Astrocyte (in vitro differentiated cells and primary cell): ENCODE measurements at regions not wholly inside any gene's neighbourhood (a gene's known extent, or its start where the extent isn't known, plus 50 kb on each side); places are given as distances from the start of the nearest gene placed in this dataset.

Experiments used
- DNase-seq: peaks from one replicate; pipeline ENCODE4 v3.0.0-alpha.2; 2010; ENCODE audit warnings: low read depth
- FAIRE-seq: peaks from 2 replicates; lab custom pipeline; 2011; peaks lifted over from hg19 to GRCh38; lab: Jason Lieb, UNC
- H2AFZ ChIP-seq: 2 replicates; pipeline ENCODE4 v1.6.0; 2012; ENCODE audit warnings: low read depth, low read length, inconsistent platforms
- H3K27ac ChIP-seq: 2 replicates; pipeline ENCODE4 v1.5.1; 2011; ENCODE audit warnings: low read depth, low read length, inconsistent platforms
- H3K27me3 ChIP-seq: 2 replicates; pipeline ENCODE4 v1.6.0; 2011; ENCODE audit warnings: low read length, inconsistent platforms; ENCODE audit not compliant: insufficient read depth
- H3K36me3 ChIP-seq: 2 replicates; pipeline ENCODE4 v1.5.1; 2011; ENCODE audit warnings: low read length, inconsistent platforms; ENCODE audit not compliant: insufficient read depth
- H3K4me1 ChIP-seq: 2 replicates; pipeline ENCODE4 v1.5.1; 2011; ENCODE audit warnings: low read length, inconsistent platforms; ENCODE audit not compliant: insufficient read depth
- H3K4me2 ChIP-seq: 2 replicates; pipeline ENCODE4 v1.6.0; 2012; ENCODE audit warnings: low read length, inconsistent platforms
- H3K4me3 ChIP-seq: 2 replicates; pipeline ENCODE4 v1.5.1; 2011; ENCODE audit warnings: low read depth, mild to moderate bottlenecking, low read length, inconsistent platforms; ENCODE audit not compliant: insufficient read depth
- H3K79me2 ChIP-seq: 2 replicates; pipeline ENCODE4 v1.6.0; 2012; ENCODE audit warnings: mild to moderate bottlenecking, low read length, inconsistent platforms; ENCODE audit not compliant: insufficient read depth
- H3K9ac ChIP-seq: 2 replicates; pipeline ENCODE4 v1.6.0; 2012; ENCODE audit warnings: mild to moderate bottlenecking, low read length, inconsistent platforms
- H3K9me3 ChIP-seq: 2 replicates; pipeline ENCODE4 v1.5.1; 2012; ENCODE audit warnings: low read depth, mild to moderate bottlenecking, low read length, inconsistent platforms; ENCODE audit not compliant: insufficient read depth
- H4K20me1 ChIP-seq: 2 replicates; pipeline ENCODE4 v1.6.0; 2012; ENCODE audit warnings: low read length, inconsistent platforms; ENCODE audit not compliant: insufficient read depth
- H3K27ac Mint-ChIP-seq: one replicate; pipeline ENCODE4 v1.8.0; 2021; ENCODE audit warnings: mild to moderate bottlenecking, mixed read lengths; ENCODE audit not compliant: unreplicated experiment
- H3K27me3 Mint-ChIP-seq: one replicate; pipeline ENCODE4 v1.8.0; 2021; ENCODE audit warnings: low read depth, mixed read lengths; ENCODE audit not compliant: unreplicated experiment
- H3K36me3 Mint-ChIP-seq: one replicate; pipeline ENCODE4 v1.8.0; 2021; ENCODE audit warnings: low read depth, mixed read lengths; ENCODE audit not compliant: unreplicated experiment
- H3K4me1 Mint-ChIP-seq: one replicate; pipeline ENCODE4 v1.8.0; 2021; ENCODE audit warnings: low read depth, mixed read lengths; ENCODE audit not compliant: unreplicated experiment
- H3K4me3 Mint-ChIP-seq: one replicate; pipeline ENCODE4 v1.8.0; 2021; ENCODE audit warnings: mild to moderate bottlenecking, moderate library complexity, mixed read lengths; ENCODE audit not compliant: unreplicated experiment
- H3K9me3 Mint-ChIP-seq: one replicate; pipeline ENCODE4 v1.8.0; 2021; ENCODE audit warnings: mild to moderate bottlenecking, mixed read lengths; ENCODE audit not compliant: unreplicated experiment
- EZH2 ChIP-seq: IDR thresholded peaks from 2 replicates; pipeline ENCODE4 v1.6.1; 2012; ENCODE audit warnings: mild to moderate bottlenecking, low read length, inconsistent platforms; ENCODE audit not compliant: insufficient read depth
- TF ChIP-seq, protein P1 (sequence below): IDR thresholded peaks from 2 replicates; pipeline ENCODE4 v1.5.1; 2011; ENCODE audit warnings: low read depth, mild to moderate bottlenecking, inconsistent platforms, low read length, moderate library complexity; ENCODE audit not compliant: insufficient read depth

DNA sequence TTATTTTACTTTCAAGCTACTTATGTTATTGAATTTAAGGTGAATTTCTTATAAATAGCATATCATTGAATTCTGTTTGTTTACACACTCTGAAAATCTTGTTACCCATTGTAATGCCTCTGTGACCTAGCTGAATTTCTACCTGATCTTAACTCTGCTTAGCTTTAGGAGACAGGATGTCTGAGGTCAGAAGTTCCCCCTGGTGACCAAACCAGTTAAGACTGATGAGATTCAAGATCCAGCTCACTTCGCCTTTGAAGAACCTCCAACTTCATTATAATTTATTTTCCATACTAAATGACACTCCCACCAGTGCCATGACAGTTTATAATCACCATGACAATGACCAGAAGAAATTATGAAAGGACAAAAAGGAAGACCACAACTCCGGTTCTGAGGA lies 213.4 kb upstream of the CDC14C start:
- TF ChIP-seq, protein P1, sequence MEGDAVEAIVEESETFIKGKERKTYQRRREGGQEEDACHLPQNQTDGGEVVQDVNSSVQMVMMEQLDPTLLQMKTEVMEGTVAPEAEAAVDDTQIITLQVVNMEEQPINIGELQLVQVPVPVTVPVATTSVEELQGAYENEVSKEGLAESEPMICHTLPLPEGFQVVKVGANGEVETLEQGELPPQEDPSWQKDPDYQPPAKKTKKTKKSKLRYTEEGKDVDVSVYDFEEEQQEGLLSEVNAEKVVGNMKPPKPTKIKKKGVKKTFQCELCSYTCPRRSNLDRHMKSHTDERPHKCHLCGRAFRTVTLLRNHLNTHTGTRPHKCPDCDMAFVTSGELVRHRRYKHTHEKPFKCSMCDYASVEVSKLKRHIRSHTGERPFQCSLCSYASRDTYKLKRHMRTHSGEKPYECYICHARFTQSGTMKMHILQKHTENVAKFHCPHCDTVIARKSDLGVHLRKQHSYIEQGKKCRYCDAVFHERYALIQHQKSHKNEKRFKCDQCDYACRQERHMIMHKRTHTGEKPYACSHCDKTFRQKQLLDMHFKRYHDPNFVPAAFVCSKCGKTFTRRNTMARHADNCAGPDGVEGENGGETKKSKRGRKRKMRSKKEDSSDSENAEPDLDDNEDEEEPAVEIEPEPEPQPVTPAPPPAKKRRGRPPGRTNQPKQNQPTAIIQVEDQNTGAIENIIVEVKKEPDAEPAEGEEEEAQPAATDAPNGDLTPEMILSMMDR = no peak
- Histone ChIP-seq H3K9ac (no peak overlapping the region), H3K79me2 (no peaks in the 10 kb centered on the region), H3K27ac (no peak overlapping the region), H3K4me1 (no peaks in the 10 kb centered on the region), H3K4me3 (no peak overlapping the region), H4K20me1 (no peaks in the 10 kb centered on the region), H3K9me3 (no peaks in the 10 kb centered on the region), H3K4me2 (no peak overlapping the region), H3K36me3 (no peaks in the 10 kb centered on the region), H2AFZ (no peak overlapping the region), H3K27me3 (no peaks in the 10 kb centered on the region)
- FAIRE-seq (no peak), DNase-seq (no peak)
- Mint-ChIP-seq H3K4me3 (no peak overlapping the region), H3K4me1 (no peaks in the 10 kb centered on the region), H3K27ac (no peak overlapping the region), H3K36me3 (no peaks in the 10 kb centered on the region), H3K27me3 (no peaks in the 10 kb centered on the region), H3K9me3 (no peaks in the 10 kb centered on the region)

DNA sequence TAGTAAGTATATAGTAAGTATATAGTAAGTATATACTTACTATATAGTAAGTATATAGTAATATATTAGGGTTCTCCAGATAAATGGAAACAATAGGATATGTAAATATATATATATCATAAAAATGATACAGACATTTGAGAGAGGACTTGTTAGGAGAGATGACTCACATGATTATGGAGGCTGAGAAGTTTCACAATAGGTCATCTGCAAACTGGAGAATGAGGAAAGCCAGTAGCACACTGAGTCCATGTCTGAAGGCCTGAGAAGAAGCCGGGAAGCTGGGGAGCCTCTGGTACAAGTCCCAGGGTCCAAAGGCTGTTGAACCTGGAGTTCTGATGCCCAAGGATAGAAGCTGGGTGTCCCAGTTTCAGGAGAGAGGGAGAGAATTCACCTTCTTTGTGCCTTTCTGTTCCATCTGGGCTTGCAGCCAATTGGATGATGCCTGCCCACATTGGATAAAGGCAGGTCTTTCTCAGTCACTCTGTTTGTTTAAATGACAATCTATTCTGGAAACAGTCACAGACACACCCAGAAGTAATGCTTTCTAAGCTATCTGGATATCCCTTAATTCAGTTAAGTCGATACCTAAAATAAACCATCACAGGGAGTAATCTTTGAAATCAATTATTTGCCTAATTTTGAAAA lies 205.5 kb upstream of the CDC14C start:
- H3K27ac ChIP-seq = no peak overlapping the region
- TF ChIP-seq, protein P1 = no peak
- no peak for TF ChIP-seq EZH2
- Mint-ChIP-seq H3K36me3 (no peaks in the 10 kb centered on the region), H3K27ac (no peak overlapping the region), H3K4me3 (no peak overlapping the region), H3K4me1 (peaks cover 5% of the 10 kb centered on the region), H3K27me3 (no peaks in the 10 kb centered on the region), H3K9me3 (peaks cover 2% of the 10 kb centered on the region)
- H3K9me3 ChIP-seq = no peaks in the 10 kb centered on the region
- H3K27me3 ChIP-seq = no peaks in the 10 kb centered on the region
- no peak overlapping the region for H3K9ac ChIP-seq
- H3K36me3 ChIP-seq = no peaks in the 10 kb centered on the region
- no peak overlapping the region for H3K4me3 ChIP-seq
- no peak overlapping the region for H2AFZ ChIP-seq
- no peak overlapping the region for H3K4me2 ChIP-seq
- no peaks in the 10 kb centered on the region for H3K4me1 ChIP-seq
- FAIRE-seq = no peak
- H3K79me2 ChIP-seq = no peaks in the 10 kb centered on the region
- no peak for DNase-seq
- H4K20me1 ChIP-seq = no peaks in the 10 kb centered on the region

DNA sequence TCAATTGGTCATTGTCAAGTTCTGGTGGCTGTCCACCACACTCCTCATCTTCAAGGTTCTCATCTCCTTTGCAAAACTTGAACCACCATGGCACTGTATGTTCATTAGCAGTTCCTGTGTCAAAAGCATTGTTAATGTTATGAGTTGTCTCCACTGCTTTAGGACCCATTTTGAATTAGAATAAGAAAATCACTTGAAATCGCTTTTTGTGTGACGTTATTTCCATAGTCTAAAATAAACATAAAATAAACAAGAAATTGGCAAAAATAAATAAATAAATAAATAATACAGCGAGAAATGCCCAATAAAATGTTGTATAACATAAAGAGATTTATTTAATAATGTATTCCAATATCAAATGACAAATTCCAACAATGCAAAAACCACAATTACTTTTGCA lies 195.5 kb upstream of the CDC14C start:
- Histone ChIP-seq H3K27ac (no peak overlapping the region), H3K36me3 (no peaks in the 10 kb centered on the region), H3K27me3 (no peaks in the 10 kb centered on the region), H4K20me1 (no peaks in the 10 kb centered on the region), H3K9ac (no peak overlapping the region), H3K4me1 (no peaks in the 10 kb centered on the region), H3K9me3 (no peaks in the 10 kb centered on the region), H3K4me3 (no peak overlapping the region), H3K79me2 (no peaks in the 10 kb centered on the region), H3K4me2 (no peak overlapping the region), H2AFZ (no peak overlapping the region)
- peaks cover 6% of the 10 kb centered on the region for H3K9me3 Mint-ChIP-seq
- no peak for FAIRE-seq
- H3K27ac Mint-ChIP-seq = no peak overlapping the region
- H3K4me1 Mint-ChIP-seq = no peaks in the 10 kb centered on the region
- no peak overlapping the region for H3K4me3 Mint-ChIP-seq
- DNase-seq = no peak
- no peaks in the 10 kb centered on the region for H3K36me3 Mint-ChIP-seq
- no peaks in the 10 kb centered on the region for H3K27me3 Mint-ChIP-seq
- TF ChIP-seq EZH2 = no peak
- TF ChIP-seq, protein P1 = no peak
